Muscle layer of duodenum (tissue), 2 donors: ENCODE measurements at regions not wholly inside any gene's neighbourhood (a gene's known extent, or its start where the extent isn't known, plus 50 kb on each side); places are given as distances from the start of the nearest gene placed in this dataset.

ENCODE experiments used
- H3K27ac ChIP-seq: one replicate; pipeline ENCODE4 v1.7.0; 2013; ENCODE audit warnings: mild to moderate bottlenecking, low read length
- H3K27me3 ChIP-seq: one replicate; pipeline ENCODE4 v1.7.0; 2013; ENCODE audit warnings: low read depth, mild to moderate bottlenecking, control low read depth, low read length
- H3K36me3 ChIP-seq, 2 donors: one replicate each; pipeline ENCODE4 v1.7.0; 2013; ENCODE audit warnings: low read length in 2 of 2, control low read depth in 1 of 2, mild to moderate bottlenecking in 1 of 2; ENCODE audit not compliant: insufficient read depth in 2 of 2, control insufficient read depth in 1 of 2
- H3K4me1 ChIP-seq, 2 donors: one replicate each; pipeline ENCODE4 v1.7.0; 2013; ENCODE audit warnings: low read length in 2 of 2, mild to moderate bottlenecking in 2 of 2, control low read depth in 1 of 2, moderate library complexity in 1 of 2; ENCODE audit not compliant: insufficient read depth in 2 of 2, control insufficient read depth in 1 of 2
- H3K4me3 ChIP-seq, 2 donors: one replicate each; pipeline ENCODE4 v1.7.0; 2013; ENCODE audit warnings: low read length in 2 of 2, low read depth in 1 of 2, mild to moderate bottlenecking in 1 of 2
- H3K9me3 ChIP-seq, 2 donors: one replicate each; pipeline ENCODE4 v1.7.0; 2013; ENCODE audit warnings: low read length in 2 of 2, control low read depth in 1 of 2, mild to moderate bottlenecking in 1 of 2; ENCODE audit not compliant: control insufficient read depth in 1 of 2
- donor health status: healthy.

GRCh38 chr11:92845805-92846204 is 123.6 kb upstream of the MTNR1B start:
- Histone ChIP-seq H3K27ac (no peak overlapping the region), H3K4me3 (no peak overlapping the region), H3K4me1 (no peaks in the 10 kb centered on the region), H3K27me3 (no peaks in the 10 kb centered on the region), H3K9me3 (no peaks in the 10 kb centered on the region), H3K36me3 (no peaks in the 10 kb centered on the region)

GRCh38 chr11:92846491-92847125 is 122.8 kb upstream of the MTNR1B start:
- H3K4me3 ChIP-seq, result no peak overlapping the region
- no peaks in the 10 kb centered on the region for H3K4me1 ChIP-seq
- no peaks in the 10 kb centered on the region for H3K9me3 ChIP-seq
- H3K36me3 ChIP-seq, result no peaks in the 10 kb centered on the region
- no peak overlapping the region for H3K27ac ChIP-seq
- no peaks in the 10 kb centered on the region for H3K27me3 ChIP-seq

DNA sequence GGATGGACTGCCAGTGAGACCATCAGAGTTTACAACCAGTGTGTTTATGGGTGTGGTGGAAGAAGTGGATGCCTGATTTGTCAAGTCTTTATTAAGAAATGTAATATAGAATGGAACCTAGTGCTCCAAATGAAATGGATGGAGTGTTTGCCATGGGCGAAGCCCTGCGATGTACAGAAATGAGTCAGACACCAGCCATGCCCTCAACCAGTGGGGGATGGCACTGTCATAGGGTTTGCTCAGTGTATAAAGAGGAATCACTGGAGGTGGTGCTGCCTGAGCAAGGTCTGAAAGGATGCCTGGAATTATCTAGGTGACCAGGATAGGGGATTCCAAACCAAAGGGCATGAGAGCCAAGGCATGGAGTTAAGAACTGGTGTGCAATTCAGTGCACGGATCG is 120.9 kb upstream of the MTNR1B start:
- H3K27ac ChIP-seq, result no peak overlapping the region
- no peaks in the 10 kb centered on the region for H3K4me1 ChIP-seq
- no peaks in the 10 kb centered on the region for H3K36me3 ChIP-seq
- H3K27me3 ChIP-seq, result no peaks in the 10 kb centered on the region
- H3K9me3 ChIP-seq, result no peaks in the 10 kb centered on the region
- H3K4me3 ChIP-seq, result no peak overlapping the region

GRCh38 chr11:92850296-92850826 is 119.1 kb upstream of the MTNR1B start:
- no peaks in the 10 kb centered on the region for H3K36me3 ChIP-seq
- no peak overlapping the region for H3K27ac ChIP-seq
- no peaks in the 10 kb centered on the region for H3K27me3 ChIP-seq
- H3K9me3 ChIP-seq, result no peaks in the 10 kb centered on the region
- H3K4me1 ChIP-seq, result no peaks in the 10 kb centered on the region
- no peak overlapping the region for H3K4me3 ChIP-seq

DNA sequence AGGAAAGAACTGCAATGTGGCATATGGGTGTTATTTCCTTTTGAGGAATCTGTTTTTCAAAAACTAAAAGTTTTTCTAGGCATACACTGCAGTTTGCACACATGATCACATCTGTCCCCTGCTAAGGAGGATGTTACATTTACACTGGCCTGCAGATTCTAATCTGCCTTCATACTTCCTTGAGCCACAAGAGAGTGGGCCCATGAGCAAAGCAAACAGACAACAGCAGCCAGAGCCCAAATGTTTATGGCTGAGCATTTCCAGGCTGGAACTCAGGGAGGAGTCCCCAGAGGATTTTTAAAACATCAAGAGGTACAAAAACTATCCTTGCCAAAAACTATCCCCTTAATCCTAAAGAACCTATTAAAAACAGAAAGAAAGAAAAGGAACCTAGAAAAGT is 117.2 kb upstream of the MTNR1B start:
- Histone ChIP-seq H3K4me3 (no peak overlapping the region), H3K36me3 (no peaks in the 10 kb centered on the region), H3K4me1 (no peaks in the 10 kb centered on the region), H3K27ac (no peak overlapping the region), H3K27me3 (no peaks in the 10 kb centered on the region), H3K9me3 (no peaks in the 10 kb centered on the region)

- H3K4me3 ChIP-seq, result no peak overlapping the region
- H3K4me1 ChIP-seq, result no peaks in the 10 kb centered on the region
- H3K9me3 ChIP-seq, result no peaks in the 10 kb centered on the region
- no peak overlapping the region for H3K27ac ChIP-seq
- H3K36me3 ChIP-seq, result no peaks in the 10 kb centered on the region
- H3K27me3 ChIP-seq, result no peaks in the 10 kb centered on the region
These were observed 116.5 kb upstream of the MTNR1B start for GRCh38 chr11:92852946-92853345.

DNA sequence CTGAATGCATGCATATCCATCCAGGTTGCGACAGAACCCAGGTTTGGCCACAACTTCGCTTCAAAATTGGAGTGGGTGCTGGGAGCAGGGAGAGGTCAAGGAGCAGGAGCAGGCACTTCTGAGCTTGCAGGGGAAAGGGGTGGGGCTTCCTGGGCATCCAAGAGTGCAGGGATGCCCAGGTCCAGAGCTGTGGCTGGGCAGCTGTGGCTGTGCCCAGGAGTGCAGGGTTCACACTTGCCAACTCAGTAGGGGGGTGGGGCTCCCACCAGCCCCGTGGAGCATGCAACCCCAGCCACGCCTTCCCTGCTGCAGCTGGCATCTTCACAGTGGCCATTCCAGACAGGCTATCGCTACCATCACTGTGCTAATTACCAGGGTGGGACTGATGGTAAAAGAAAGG is 115.3 kb upstream of the MTNR1B start:
- Histone ChIP-seq H3K9me3 (no peaks in the 10 kb centered on the region), H3K4me3 (no peak overlapping the region), H3K4me1 (no peaks in the 10 kb centered on the region), H3K36me3 (no peaks in the 10 kb centered on the region), H3K27me3 (no peaks in the 10 kb centered on the region), H3K27ac (no peak overlapping the region)

GRCh38 chr11:92854952-92855351 is 114.5 kb upstream of the MTNR1B start:
- Histone ChIP-seq H3K36me3 (no peaks in the 10 kb centered on the region), H3K27me3 (no peaks in the 10 kb centered on the region), H3K4me1 (no peaks in the 10 kb centered on the region), H3K4me3 (no peak overlapping the region), H3K9me3 (no peaks in the 10 kb centered on the region), H3K27ac (no peak overlapping the region)

- no peaks in the 10 kb centered on the region for H3K9me3 ChIP-seq
- no peaks in the 10 kb centered on the region for H3K36me3 ChIP-seq
- H3K4me1 ChIP-seq, result no peaks in the 10 kb centered on the region
- no peaks in the 10 kb centered on the region for H3K27me3 ChIP-seq
- no peak overlapping the region for H3K4me3 ChIP-seq
- H3K27ac ChIP-seq, result no peak overlapping the region
These were observed 113.6 kb upstream of the MTNR1B start for GRCh38 chr11:92855607-92856405.

- no peak overlapping the region for H3K27ac ChIP-seq
- H3K36me3 ChIP-seq, result no peaks in the 10 kb centered on the region
- H3K4me1 ChIP-seq, result no peaks in the 10 kb centered on the region
- H3K27me3 ChIP-seq, result no peaks in the 10 kb centered on the region
- H3K4me3 ChIP-seq, result no peak overlapping the region
- no peaks in the 10 kb centered on the region for H3K9me3 ChIP-seq
These were observed 112.0 kb upstream of the MTNR1B start for GRCh38 chr11:92857407-92857806.

DNA sequence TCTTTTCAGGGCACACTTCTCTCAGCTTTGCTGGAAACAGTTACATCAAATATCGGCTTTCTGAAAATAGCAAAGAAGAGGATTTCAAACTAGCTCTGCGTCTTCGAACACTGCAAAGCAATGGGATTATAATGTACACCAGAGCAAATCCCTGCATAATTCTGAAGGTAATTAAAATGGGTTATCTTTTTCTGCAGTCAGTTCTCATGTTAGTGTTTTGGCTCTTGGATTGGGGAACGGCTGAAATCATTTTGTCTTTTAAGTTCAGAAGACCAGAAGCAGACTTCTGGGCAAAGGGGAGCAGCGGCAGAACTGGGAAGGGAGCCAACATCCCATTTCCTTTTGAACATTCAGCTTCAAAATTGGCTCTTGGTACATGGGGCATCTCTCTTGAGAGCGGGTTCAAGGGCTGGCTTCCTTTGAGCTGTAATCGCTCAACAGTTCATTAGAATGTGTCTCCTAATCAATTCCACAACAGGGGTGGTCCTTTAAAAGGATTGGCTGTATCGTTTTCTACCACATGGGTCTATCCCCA is 110.2 kb upstream of the MTNR1B start:
- Histone ChIP-seq H3K27ac (no peak overlapping the region), H3K4me3 (no peak overlapping the region), H3K36me3 (no peaks in the 10 kb centered on the region), H3K9me3 (no peaks in the 10 kb centered on the region), H3K4me1 (no peaks in the 10 kb centered on the region), H3K27me3 (no peaks in the 10 kb centered on the region)
